Stimulated activated CD4-positive, alpha-beta T cell treated with anti-CD3 and anti-CD28 coated beads, TNF-alpha, amount 100 ng/mL, for 4 hours (primary cell): ENCODE measurements at regions not wholly inside any gene's neighbourhood (a gene's known extent, or its start where the extent isn't known, plus 50 kb on each side); places are given as distances from the start of the nearest gene placed in this dataset.

Experiments
- DNase-seq, 3 experiments: peaks; one replicate each; pipeline ENCODE4 v3.0.0-alpha.2; 2020; ENCODE audit warnings: low read depth in 3 of 3

GRCh38 chr1:219523411-219523810 lies 89.5 kb downstream of the ZC3H11B start:
- DNase-seq: no peak

DNA sequence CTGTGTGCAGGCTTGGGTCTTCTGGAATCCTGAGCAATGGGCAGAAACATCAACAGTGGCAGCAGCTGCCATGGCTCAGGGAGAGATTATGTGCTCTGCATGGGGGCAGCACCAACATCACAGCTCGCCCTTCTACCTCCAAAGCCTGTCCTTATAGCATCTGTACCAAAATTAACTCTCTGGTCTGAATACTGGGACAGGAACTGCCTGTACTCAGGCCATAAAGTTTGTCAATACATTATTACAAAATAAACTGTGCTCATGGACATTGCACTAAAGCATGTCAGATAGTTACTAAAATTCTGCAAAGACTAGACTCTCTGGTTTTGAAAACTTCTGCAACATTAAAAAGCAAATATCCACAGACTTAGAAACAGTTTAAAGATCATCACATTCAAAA lies 91.6 kb downstream of the ZC3H11B start:
- DNase-seq: no peak

DNA sequence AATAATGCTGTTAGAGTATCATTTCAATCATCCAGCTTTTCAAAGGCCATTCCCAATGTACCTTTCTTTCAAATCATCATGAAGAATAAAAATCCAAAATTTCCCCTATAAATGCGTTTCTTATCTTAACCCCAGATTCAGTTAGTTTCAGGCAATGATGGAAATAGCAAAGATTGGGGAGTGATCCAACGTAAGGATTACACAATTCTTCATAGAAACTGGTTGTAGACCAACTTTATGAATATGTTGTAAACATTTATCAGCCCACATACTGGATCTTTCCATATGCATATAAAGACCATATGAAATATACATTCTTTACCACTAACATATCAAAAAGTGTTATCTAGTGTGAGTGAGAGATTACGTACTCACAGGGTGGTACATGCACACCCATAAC lies 92.7 kb downstream of the ZC3H11B start:
- no peak for DNase-seq

- DNase-seq: no peak
These were observed 94.0 kb downstream of the ZC3H11B start for GRCh38 chr1:219518907-219519248.

DNA sequence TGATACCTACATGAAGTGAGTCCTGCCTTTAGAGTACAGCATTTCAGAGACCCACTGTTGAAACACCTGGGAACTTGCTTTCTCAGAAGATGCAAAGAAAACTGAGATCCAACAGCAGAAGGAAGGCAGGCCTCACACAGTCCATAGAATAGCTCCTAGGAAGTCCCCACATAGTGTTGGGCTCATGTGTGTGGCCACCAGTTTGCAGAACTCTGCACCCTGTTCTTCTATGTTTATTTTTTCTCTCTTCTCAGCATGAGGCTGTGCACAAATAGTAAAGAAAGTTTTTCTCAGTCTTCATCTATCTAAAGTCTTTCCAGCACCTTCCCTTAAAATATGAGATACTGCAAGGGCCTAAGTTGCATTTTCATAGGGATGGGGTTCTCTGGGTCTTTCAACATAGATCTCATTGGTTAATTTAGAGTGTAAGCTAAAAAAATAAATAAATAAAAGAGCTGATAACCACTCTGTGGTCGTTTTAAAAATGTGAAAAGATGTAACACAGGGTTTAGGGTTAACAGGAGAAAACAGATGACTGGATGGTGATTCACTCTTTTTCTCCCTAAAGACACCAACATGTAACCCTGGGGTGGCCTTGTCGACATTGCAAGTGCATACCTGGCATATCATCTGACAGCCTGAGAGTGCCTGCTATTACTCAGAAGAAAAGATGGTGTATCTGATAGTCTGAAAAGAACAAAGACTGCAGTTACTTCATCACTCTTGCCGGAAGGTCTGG lies 94.6 kb downstream of the ZC3H11B start:
- DNase-seq: no peak

DNA sequence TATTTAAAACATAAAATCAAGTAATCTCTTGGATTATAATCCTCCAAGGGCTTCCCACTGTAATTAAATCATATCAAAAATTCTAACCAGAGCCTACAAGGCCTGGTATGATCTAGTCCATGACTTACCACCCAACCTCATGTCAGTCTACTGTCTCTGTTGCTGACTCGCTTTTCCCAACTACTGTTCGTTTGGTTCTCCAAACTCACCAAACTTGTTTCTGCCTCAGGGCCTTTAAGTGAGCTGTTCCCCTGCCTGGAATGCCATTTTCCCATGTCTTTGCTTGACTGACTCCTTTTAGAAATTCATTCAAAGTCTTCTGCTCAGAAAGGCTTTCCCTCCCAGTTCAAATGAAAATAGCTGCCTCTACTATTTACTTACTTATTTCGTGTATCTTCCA lies 95.9 kb downstream of the ZC3H11B start:
- no peak for DNase-seq

DNA sequence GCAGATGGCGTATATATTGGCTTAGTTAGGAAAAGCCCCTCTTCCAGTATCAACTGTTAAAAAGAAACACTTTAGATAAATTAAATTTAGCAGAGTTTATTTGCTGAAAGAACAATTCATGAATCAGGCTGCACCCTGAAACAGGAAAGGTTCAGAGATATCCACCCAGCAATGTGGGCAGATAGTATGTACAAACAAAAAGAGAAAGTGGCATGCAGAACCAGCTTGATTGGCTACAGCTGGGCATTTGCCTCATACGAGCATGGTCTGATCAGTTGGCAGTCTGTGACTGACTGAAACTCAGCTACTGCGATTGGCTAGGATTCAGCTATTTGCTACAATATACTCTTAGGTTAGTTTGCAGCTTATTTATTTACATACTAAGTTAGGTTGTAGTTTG lies 98.2 kb downstream of the ZC3H11B start:
- no peak for DNase-seq

GRCh38 chr1:219507437-219507836 lies 105.5 kb downstream of the ZC3H11B start:
- DNase-seq: no peak

- DNase-seq: no peak
These were observed 106.0 kb downstream of the ZC3H11B start for GRCh38 chr1:219506936-219507335.

DNA sequence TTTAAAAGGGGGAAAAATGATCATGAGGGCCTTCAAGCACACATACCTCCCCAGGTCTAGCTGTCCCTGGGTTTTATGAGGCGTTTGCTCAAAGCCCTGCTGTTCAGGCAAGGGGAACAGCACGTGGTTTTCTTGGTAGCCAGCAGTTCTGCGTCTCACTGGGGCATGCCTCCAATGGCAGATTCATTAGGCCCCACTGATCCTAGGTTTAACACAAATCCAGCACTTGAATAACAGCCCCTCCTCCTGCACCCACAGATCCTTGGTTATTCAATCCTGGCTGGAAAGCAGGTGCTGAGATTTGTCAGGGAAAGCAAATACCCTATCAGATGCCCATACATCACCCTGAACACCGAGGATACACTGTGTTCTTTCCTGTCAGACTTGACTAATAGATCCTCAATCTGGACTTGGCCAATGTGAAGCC lies 106.4 kb downstream of the ZC3H11B start:
- no peak for DNase-seq

GRCh38 chr1:219505886-219506285 lies 107.0 kb downstream of the ZC3H11B start:
- DNase-seq: no peak

DNA sequence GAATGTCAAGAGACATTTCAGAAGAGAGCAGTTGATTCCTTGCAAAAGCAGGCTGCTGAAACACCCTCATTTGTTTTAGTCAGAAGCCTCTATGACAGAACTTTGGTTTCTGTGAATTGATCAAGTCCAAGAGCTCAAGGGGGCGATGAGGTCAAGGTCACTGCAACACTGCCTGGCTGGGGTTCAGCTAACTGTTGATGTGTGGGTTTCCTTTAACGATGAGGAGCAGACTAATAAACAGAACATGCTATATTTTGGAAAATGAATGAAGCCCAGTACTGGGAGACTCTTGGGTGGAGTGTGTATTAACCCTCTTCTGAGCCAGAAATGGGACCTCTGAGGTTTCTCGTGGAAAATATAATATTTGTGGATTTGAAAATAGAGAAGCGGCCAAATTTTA lies 109.3 kb downstream of the ZC3H11B start:
- no peak for DNase-seq

- DNase-seq: no peak
These were observed 112.5 kb downstream of the ZC3H11B start for GRCh38 chr1:219500327-219500897.

GRCh38 chr1:219498666-219499065 lies 114.2 kb downstream of the ZC3H11B start:
- DNase-seq: no peak

- DNase-seq: no peak
These were observed 117.0 kb downstream of the ZC3H11B start for GRCh38 chr1:219495737-219496408.

GRCh38 chr1:219492717-219493116 lies 120.2 kb downstream of the ZC3H11B start:
- DNase-seq: no peak

GRCh38 chr1:219490566-219490965 lies 122.3 kb downstream of the ZC3H11B start:
- no peak for DNase-seq

GRCh38 chr1:219489636-219490035 lies 123.3 kb downstream of the ZC3H11B start:
- DNase-seq: no peak

DNA sequence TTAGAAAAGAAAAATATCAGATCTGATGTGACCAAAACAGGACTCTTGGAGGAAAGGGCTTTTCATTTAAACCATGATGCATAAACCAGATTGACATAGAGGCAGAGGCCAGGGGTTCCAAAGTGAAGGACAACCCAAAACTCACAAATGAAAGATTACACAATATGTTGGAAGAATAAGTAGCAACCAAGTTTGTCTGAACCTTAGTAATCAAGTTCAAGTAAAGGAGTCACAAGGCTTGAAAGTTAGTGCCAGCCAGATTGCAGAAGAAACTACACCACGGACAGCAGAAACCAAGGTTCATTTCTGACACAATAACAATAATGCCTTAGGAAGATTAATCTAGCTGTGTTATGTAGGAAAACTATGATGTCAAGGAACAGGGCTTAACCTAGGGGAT lies 124.6 kb downstream of the ZC3H11B start:
- no peak for DNase-seq

- DNase-seq: no peak
These were observed 129.4 kb downstream of the ZC3H11B start for GRCh38 chr1:219483530-219483929.

GRCh38 chr1:219480011-219480410 lies 132.9 kb downstream of the ZC3H11B start:
- no peak for DNase-seq

- DNase-seq: no peak
These were observed 134.1 kb downstream of the ZC3H11B start for GRCh38 chr1:219478811-219479210.

DNA sequence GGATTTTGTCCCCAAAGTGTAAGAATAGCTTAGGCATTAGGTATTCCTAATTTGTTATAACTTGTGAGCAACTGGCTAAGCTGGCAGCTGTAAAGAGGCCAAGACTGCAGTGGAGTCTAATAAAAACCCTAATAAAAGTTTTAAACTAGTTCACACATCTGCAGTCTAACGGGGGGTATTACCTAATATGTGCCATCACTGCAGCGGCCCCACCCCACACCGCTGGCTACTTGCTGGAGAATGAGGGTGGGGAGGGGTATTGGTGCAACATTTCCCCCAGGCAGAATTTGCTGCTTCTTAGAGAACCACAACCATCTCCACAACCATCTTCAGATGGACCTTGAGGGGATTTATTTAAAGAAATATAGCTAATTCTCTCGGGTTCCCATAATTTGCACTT lies 135.0 kb downstream of the ZC3H11B start:
- no peak for DNase-seq
